A172 (cell line): ENCODE measurements at regions not wholly inside any gene's neighbourhood (a gene's known extent, or its start where the extent isn't known, plus 50 kb on each side); places are given as distances from the start of the nearest gene placed in this dataset.
"Not testable (repeated sequence)": the region's sequence is repeated elsewhere in the genome, so short reads cannot be mapped to it uniquely, and the experiment has no call there.

ENCODE experiments used
- DNase-seq: peaks from one replicate; pipeline ENCODE4 v3.0.0-alpha.2; 2015; ENCODE audit warnings: low spot score

DNA sequence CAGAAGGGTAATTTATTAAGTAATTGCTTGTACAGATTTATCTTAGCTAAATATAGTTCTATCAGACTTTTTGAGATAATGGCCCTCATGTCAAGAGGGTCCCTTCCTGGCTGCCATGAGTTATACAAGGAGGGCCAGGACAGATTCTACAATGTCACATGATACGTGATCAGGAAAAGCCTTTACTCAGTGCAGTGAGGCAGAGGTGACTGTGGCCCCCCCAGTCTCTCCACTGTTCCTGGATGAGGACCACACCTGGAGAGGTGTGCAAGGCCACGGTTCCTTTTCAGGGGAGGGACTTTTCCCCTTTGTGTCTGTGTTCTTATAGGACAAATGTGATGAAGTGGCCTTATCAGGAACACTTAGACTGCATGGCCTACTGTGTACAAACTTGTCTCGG lies 54.3 kb upstream of the LRCH1 start:
- DNase-seq: no peak

DNA sequence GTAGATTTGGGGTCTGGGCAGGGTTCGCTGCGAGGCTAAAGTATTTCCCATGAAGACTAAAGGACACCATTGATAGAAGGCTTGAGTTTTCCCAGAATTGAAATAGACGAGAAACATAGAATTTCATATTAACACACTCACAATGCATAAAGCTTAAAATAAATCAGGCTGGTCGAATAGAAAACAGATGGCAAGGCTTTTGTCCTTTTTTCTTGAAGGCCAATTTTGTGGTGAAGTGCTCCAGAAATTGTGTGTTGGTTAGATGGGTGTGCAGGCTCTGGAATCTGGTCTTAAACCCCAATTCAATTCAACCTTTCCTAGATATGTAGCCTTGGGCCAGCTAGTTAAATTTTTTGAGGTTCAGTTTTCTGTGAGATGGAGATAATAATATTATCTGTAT lies 56.9 kb upstream of the LRCH1 start:
- DNase-seq: no peak

DNA sequence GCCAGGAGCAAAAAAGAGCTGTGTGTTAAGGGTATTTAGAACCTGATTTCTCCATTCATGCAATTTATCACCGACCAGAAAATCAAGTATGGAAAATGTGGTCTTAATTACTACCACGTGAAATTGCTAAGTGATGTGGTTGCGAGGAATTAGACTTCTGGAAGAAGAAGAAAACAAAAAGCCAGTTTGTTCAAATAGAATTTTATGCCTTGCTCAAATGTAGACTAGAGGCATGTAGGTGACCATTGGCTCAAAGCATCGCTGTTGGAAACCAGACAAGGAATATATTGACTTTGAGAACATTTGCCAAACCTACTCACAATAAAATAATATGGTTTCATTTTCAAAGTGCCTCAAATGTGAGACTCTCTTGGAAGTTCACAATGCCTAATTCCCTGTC lies 57.3 kb upstream of the LRCH1 start:
- DNase-seq: no peak

DNA sequence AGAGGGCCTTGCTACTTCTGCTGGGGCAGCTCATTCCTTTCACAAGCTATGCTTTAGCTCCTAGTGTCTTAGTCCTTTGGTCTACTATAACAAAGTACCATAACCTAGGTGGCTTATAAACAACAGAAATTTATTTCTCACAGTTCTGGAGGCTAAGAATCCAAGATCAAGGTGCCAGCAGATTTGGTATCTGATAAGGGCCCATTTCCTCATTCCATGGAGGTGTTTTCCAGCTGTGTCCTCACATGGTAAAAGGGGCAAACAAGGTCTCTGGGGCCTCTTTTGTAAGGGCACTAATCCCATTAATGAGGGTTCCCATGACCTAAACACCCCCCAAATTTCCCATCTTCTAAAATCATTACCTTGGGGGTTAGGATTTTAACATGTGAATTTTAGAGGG lies 57.9 kb upstream of the LRCH1 start:
- no peak for DNase-seq

- peak; percentile 33 for DNase-seq
Observed at GRCh38 chr13:46492946-46493345, 60.0 kb upstream of the LRCH1 start.

DNA sequence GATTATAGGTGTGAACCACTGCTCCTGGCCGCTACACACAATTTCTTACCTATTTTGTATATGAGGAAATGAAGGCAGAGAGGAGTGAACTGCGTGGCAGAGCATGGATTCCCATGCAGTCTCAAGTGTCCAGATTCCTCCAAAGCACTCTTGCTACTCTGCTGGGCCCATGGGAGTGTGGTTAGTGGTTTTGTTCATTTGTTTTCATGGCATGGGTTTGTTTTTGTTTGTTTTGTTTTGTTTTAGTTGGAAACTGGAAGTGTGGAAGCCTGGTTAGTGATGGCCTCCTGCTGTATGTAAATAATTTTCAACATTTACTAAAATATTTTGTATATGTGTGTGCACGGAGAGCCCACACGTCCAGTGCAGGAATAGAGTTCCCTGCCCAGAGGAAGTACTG lies 61.3 kb upstream of the LRCH1 start:
- DNase-seq: no peak

DNA sequence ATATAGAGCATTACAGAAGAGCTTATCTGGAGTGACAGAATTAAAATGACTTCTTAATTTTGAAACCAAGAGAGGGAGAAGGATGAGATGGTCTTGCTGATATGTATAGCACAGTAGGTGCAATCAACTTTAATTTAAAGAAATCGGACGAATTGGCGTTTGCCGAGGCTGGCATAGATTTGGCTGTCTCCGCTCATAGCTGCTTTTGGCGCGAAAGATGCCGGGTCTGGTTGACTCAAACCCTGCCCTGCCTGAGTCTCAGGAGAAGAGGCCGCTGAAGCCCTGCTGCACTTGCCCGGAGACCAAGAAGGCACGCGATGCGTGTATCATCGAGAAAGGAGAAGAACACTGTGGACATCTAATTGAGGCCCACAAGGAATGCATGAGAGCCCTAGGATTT lies 62.3 kb upstream of the LRCH1 start:
- DNase-seq: not testable (repeated sequence)

DNA sequence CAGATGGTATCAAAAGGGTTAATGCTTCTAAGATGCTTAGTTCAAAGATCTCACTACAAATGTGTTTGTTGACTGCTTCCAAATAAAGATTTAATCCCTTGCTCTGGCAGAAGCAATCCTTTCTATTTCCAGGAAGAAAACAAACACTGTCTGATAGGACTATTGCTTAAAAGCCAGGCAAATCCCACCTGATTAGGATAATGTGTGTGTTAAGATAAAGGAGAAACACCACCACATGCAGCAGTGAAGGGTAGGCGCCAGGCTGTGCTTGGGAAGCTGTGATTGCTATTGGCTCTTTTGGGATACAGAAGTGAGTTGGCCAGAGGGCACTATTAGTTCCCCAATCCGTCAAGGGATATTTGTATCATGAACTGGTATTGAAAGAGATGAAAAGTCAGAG lies 62.8 kb upstream of the LRCH1 start:
- DNase-seq: no peak

- DNase-seq: peak; percentile 77
Observed at GRCh38 chr13:46489586-46490023, 63.4 kb upstream of the LRCH1 start.

DNA sequence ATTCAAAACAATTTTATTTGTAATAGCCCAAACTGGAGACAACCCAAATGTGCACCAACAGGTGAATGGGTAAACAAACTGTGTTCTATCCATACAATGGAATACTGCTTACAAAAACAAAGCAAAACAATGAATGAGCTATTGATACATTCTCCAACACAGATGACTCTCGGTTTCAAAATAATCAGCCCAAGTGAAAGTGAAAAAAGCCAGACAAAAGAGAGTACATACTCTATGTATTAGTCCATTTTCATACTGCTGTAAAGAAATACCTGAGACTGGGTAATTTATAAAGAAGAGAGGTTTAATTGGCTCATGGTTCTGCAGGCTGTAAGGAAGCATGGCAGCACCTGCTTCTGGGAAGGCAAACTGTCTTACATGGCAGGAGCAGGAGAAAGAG lies 65.2 kb upstream of the LRCH1 start:
- DNase-seq: no peak

DNA sequence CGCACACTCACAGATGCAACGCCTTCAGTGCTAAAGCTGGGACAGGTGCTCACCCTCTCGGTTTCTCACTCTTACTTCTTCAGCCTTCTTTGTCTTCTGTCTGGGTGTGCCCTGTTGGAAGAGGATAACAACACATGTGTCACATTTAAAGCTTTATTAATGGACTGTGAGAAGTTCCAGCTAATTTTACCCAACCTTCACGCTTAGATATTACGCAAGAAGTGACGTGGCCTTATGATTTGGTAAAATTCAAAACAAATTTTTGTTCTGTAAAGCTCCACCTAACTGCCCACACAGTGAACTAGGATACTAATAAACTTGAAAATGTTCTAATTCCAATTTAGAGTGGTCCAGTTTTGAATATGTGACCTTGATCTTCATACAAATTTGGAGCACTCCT lies 66.7 kb upstream of the LRCH1 start:
- no peak for DNase-seq

- DNase-seq: no peak
Observed at GRCh38 chr13:46484561-46484960, 68.4 kb upstream of the LRCH1 start.

DNA sequence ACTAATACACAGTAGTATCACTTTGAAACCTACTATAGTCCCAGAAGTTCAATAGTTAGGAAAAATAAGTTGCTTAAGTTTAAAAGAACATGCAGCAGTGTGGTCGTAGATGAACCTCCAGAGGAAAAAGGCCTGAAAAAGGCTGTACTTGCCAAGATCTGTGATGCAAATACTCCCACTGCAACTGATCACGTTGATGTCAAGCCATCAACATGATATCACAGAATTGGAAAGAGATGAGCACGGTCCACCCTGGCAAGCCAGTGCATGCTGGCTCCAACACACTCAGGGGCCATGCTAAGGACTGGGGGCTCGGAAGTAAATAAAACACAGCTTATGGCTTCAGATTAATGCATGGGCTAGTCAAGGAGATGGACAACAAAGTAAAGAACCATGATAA lies 71.8 kb upstream of the LRCH1 start:
- no peak for DNase-seq

GRCh38 chr13:46480131-46480530 lies 72.8 kb upstream of the LRCH1 start:
- no peak for DNase-seq

DNA sequence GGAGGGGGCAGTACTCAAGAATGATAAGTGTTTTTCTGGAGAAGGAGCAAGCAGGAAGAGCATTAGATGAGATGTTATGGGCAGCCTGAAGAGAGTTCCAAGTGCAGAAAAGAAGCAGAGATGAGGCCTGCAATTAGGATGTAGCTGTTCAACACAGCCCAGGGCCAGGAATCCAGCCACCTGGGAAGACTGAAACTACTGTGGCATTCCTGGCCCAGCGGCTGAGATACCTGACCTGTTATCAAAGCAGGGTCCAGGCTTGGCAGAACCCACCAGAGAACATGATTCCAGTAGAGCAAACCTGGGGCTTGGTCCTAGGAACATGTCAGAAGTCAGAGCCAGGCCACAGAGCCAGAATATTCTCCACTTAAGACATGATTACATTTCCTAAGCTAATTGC lies 73.3 kb upstream of the LRCH1 start:
- no peak for DNase-seq

DNA sequence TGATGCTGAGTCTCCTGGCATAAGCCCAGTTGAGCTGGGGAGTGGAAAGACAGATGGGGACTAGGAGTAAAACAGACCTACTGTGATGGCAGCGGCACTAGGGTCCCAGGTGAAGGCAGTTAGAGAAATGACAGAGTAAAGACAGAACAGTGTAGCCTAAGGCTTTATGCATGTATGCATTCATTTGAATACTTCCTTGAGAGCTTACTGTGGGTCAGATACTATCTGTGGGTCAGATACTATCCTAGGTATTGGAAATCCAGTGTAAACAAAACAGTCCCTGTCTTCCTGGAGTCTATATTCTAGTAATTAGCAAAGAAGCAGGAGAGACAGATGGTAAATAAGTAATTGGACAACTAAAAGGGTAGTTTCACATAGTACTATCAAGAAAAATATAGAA lies 73.7 kb upstream of the LRCH1 start:
- no peak for DNase-seq

GRCh38 chr13:46478651-46479050 lies 74.3 kb upstream of the LRCH1 start:
- DNase-seq: no peak

DNA sequence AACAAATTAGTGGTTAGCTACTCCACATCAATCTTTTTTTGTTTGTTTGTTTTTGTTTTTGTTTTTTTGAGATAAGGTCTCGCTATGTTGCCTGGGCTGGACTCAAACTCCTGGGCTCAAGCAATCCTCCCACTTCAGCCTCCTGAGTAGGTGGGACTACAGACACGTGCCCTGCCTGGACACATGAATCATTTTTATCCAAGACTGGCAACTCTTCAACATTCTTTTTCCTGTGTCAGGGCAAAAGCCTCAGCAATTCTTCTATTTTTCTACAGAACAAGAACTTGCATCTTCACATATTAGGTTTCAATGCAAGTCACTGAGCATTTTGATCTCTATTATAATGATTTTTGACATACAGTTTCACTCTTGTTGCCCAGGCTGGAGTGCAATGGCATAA lies 76.8 kb upstream of the LRCH1 start:
- no peak for DNase-seq

DNA sequence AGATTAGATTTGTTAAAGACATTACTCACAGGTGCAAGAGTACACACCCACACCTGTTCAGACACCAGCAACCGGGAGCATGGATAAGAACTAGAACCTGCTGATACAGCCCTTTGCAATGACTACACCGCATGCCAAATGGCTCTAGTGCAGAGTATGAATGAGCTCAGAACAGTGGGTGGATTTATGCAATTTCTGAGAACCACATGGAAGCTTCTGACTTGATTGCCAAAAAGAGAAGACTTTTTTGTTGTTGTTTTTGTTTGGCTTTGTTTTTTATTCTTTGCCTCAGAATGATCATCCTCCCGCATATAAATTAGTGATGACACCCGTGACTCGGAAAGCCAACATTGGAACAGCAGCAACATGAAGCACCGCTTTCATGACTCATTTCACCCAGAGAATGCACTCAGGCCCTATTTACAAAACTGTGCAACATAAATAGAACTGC lies 77.4 kb upstream of the LRCH1 start:
- DNase-seq: peak; percentile 42

GRCh38 chr13:46473806-46474205 lies 79.2 kb upstream of the LRCH1 start:
- no peak for DNase-seq

GRCh38 chr13:46472384-46472783 lies 80.6 kb upstream of the LRCH1 start:
- no peak for DNase-seq

GRCh38 chr13:46469699-46470098 lies 82.6 kb upstream of the RUBCNL start:
- peak; percentile 35 for DNase-seq

DNA sequence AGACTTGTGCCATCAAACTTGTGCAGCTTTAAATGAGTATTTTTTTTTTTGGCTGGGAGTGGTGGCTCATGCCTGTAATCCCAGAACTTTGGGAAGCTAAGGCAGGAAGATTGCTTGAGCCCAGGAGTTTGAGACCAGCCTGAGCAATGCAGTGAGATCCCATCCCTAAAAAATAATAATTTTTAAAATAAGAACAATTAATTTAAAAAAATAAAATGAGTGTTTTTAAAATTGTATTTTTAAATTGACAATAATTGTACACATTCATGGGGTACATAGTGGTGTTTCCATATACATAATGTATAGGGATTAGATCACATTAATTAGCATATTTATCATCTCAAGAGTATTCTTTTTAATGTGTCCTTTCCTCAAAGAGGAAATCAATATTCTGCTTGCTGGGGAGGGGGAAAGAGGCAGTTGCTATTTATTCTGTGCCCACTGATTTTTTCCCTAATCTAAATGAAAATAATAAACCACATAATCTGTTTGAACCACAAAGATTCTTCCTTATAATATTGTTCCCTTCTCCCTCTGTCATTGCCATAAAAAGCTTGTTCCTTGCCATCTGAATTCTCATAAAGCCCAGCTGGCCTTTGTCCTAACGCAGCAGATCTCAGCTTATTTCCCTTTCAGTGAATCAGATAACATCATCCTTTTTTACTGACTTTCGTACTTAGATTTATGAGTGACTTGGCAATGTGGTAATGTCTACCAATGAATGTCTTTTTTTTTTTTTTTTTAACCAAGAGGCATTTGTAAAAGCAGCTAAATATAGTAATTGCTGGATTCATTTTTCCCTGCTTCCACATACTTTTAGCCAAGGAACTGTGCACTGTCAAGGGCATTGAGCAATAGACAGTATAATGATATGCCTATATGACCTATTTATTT lies 81.8 kb upstream of the RUBCNL start:
- peak; percentile 59 for DNase-seq

DNA sequence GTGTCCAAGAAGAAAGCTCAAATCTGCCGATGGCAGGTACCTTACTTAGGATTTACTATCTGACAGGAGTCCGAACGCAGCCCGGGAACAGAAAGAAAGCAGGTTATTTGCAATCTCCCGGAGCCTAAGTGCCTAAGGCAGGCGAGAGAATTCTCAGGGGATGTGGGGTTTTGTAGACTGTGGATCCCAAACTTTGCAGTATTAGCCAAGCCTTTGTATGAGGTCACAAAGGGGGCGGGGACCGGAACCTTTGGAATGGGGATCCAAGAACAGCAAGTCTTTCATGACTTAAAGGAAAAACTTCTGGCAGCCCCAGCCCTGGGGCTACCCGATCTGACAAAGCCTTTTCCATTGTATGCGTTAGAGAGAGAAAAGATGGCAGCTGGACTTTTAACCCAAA lies 80.6 kb upstream of the RUBCNL start:
- not testable (repeated sequence) for DNase-seq
